PC-3 (cell line): ENCODE measurements at regions not wholly inside any gene's neighbourhood (a gene's known extent, or its start where the extent isn't known, plus 50 kb on each side); places are given as distances from the start of the nearest gene placed in this dataset.

Source experiments
- ATAC-seq: fragments of 200-7000 bp; cut with Tn5 transposase; 2 replicates; pipeline ENCODE4 v1.9.1; 2020; ENCODE audit warnings: mild to moderate bottlenecking, moderate library complexity
- BruUV-seq: library from RNA; stranded (reverse); fragments of 400-500 nt; replicated peaks from 2 replicates; lab custom pipeline; 2021; lab: Mats Ljungman, UMichigan
- CTCF ChIA-PET: fragments of 300-600 bp; sonication (Branson Sonifier 250); formaldehyde crosslinking; loops from one replicate; lab custom pipeline; 2022; ENCODE audit warnings: antibody characterized with exemption; lab: Charles Lee
- POLR2A ChIA-PET: fragments of 300-600 bp; sonication (Branson Sonifier 250); formaldehyde crosslinking; loops from one replicate; lab custom pipeline; 2022; ENCODE audit warnings: antibody characterized with exemption; ENCODE audit not compliant: unreplicated experiment; lab: Charles Lee
- DNase-seq: peaks from one replicate; pipeline ENCODE4 v3.0.0-alpha.2; 2015
- H2AFZ ChIP-seq: fragments of 300-600 bp; sonication (generic); 2 replicates; pipeline ENCODE4 v1.6.0; 2016; ENCODE audit warnings: antibody characterized with exemption, low read length
- H3F3A ChIP-seq: fragments of 300-600 bp; sonication (generic); one replicate; pipeline ENCODE4 v1.6.0; 2017; ENCODE audit warnings: antibody characterized with exemption, low read length, control low read depth, mild to moderate bottlenecking; ENCODE audit not compliant: unreplicated experiment
- H3K27ac ChIP-seq: fragments of 300-600 bp; sonication (generic); 2 replicates; pipeline ENCODE4 v1.5.1; 2016; ENCODE audit warnings: mild to moderate bottlenecking, low read length
- H3K27me3 ChIP-seq: fragments of 300-600 bp; sonication (generic); 2 replicates; pipeline ENCODE4 v1.6.1; 2016; ENCODE audit warnings: low read length, mixed read lengths
- H3K36me3 ChIP-seq: fragments of 300-600 bp; sonication (generic); 2 replicates; pipeline ENCODE4 v1.6.1; 2016; ENCODE audit warnings: low read depth, mixed run types, low read length, mixed read lengths
- H3K4me1 ChIP-seq: fragments of 300-600 bp; sonication (generic); 2 replicates; pipeline ENCODE4 v1.5.1; 2016; ENCODE audit warnings: low read length; ENCODE audit not compliant: insufficient read depth
- H3K4me2 ChIP-seq: fragments of 300-600 bp; sonication (generic); 2 replicates; pipeline ENCODE4 v1.6.0; 2016; ENCODE audit warnings: low read length
- H3K4me3 ChIP-seq: fragments of 300-600 bp; sonication (generic); 2 replicates; pipeline ENCODE4 v1.5.1; 2016; ENCODE audit warnings: mild to moderate bottlenecking, low read length, mixed read lengths
- H3K79me2 ChIP-seq: fragments of 300-600 bp; sonication (generic); 2 replicates; pipeline ENCODE4 v1.6.1; 2017; ENCODE audit warnings: low read length, mixed read lengths
- H3K9ac ChIP-seq: fragments of 300-600 bp; sonication (generic); 2 replicates; pipeline ENCODE4 v1.6.0; 2016; ENCODE audit warnings: mild to moderate bottlenecking, low read length
- H3K9me2 ChIP-seq: fragments of 300-600 bp; sonication (generic); replicated peaks from 2 replicates; pipeline ENCODE4 v1.6.1; 2016; ENCODE audit warnings: mixed run types, low read length, mixed read lengths
- H3K9me3 ChIP-seq: fragments of 300-600 bp; sonication (generic); 2 replicates; pipeline ENCODE4 v1.6.1; 2016; ENCODE audit warnings: low read length, mixed read lengths
- H4K20me1 ChIP-seq: fragments of 300-600 bp; sonication (generic); 2 replicates; pipeline ENCODE4 v1.6.1; 2016; ENCODE audit warnings: low read length, mixed read lengths
- CTCF ChIP-seq: fragments of 300-600 bp; sonication (generic); conservative IDR thresholded peaks from 2 replicates; pipeline ENCODE4 v1.5.1; 2017; ENCODE audit warnings: antibody characterized with exemption, low read depth, mild to moderate bottlenecking, low read length
- EZH2 ChIP-seq: fragments of 300-600 bp; sonication (generic); IDR thresholded peaks from one replicate; pipeline ENCODE4 v1.6.1; 2017; ENCODE audit warnings: antibody characterized with exemption, mild to moderate bottlenecking, low read length; ENCODE audit not compliant: unreplicated experiment
- EZH2phosphoT487 ChIP-seq: fragments of 300-600 bp; sonication (generic); IDR thresholded peaks from 2 replicates; pipeline ENCODE4 v1.6.1; 2018; ENCODE audit warnings: mild to moderate bottlenecking, antibody characterized with exemption, low read length, borderline replicate concordance
- intact Hi-C: fragments of 100-400 bp; cut with micrococcal nuclease; formaldehyde crosslinking; loops from 2 replicates; pipeline ENCODE4 v1.9.0; 2023

GRCh38 chr15:81947548-81947947 lies 98.3 kb downstream of the MEX3B start:
- DNase-seq, result no peak
- CTCF ChIA-PET, result no interaction called here

GRCh38 chr15:81945014-81945615 lies 100.7 kb downstream of the MEX3B start:
- Histone ChIP-seq H3K9me3 (no peaks in the 10 kb centered on the region), H2AFZ (no peak overlapping the region), H3K79me2 (no peaks in the 10 kb centered on the region), H3K9me2 (no peaks in the 10 kb centered on the region), H3K4me3 (no peak overlapping the region), H3K9ac (no peak overlapping the region), H3K4me2 (no peak overlapping the region), H3K36me3 (no peaks in the 10 kb centered on the region), H3K27ac (no peak overlapping the region), H3F3A (no peaks in the 10 kb centered on the region), H3K4me1 (no peaks in the 10 kb centered on the region), H4K20me1 (no peaks in the 10 kb centered on the region), H3K27me3 (no peaks in the 10 kb centered on the region)
- intact Hi-C loops, result no loop called here
- POLR2A ChIA-PET, result no interaction called here
- no TSS peak for BruUV-seq
- CTCF ChIA-PET, result no interaction called here
- TF ChIP-seq CTCF (no peak), EZH2 (no peak), EZH2phosphoT487 (no peak)
- DNase-seq, result no peak
- ATAC-seq, result no peak

More at GRCh38 chr15:81947548-81947947, 98.3 kb downstream of the MEX3B start:
- Histone ChIP-seq H3K4me1 (no peaks in the 10 kb centered on the region), H3K9me2 (no peaks in the 10 kb centered on the region), H3K4me3 (no peak overlapping the region), H2AFZ (no peak overlapping the region), H3F3A (no peaks in the 10 kb centered on the region), H3K9ac (no peak overlapping the region), H3K9me3 (no peaks in the 10 kb centered on the region), H3K27me3 (no peaks in the 10 kb centered on the region), H3K79me2 (no peaks in the 10 kb centered on the region), H3K36me3 (no peaks in the 10 kb centered on the region), H3K4me2 (no peak overlapping the region), H4K20me1 (no peaks in the 10 kb centered on the region), H3K27ac (no peak overlapping the region)
- intact Hi-C loops, result no loop called here
- no peak for ATAC-seq
- no TSS peak for BruUV-seq
- TF ChIP-seq CTCF (no peak), EZH2phosphoT487 (no peak)
- POLR2A ChIA-PET, result no interaction called here

GRCh38 chr15:81942655-81943195 lies 103.1 kb downstream of the MEX3B start:
- no peaks in the 10 kb centered on the region for H4K20me1 ChIP-seq
- H2AFZ ChIP-seq, result no peak overlapping the region
- TF ChIP-seq EZH2phosphoT487 (no peak), CTCF (no peak), EZH2 (no peak)
- H3K36me3 ChIP-seq, result no peaks in the 10 kb centered on the region
- no peaks in the 10 kb centered on the region for H3F3A ChIP-seq
- H3K9ac ChIP-seq, result no peak overlapping the region
- POLR2A ChIA-PET, result no interaction called here
- H3K9me2 ChIP-seq, result no peaks in the 10 kb centered on the region
- no peak overlapping the region for H3K4me3 ChIP-seq
- H3K79me2 ChIP-seq, result no peaks in the 10 kb centered on the region
- intact Hi-C loops, result no loop called here
- H3K27ac ChIP-seq, result no peak overlapping the region
- no peak overlapping the region for H3K4me2 ChIP-seq
- no peak for ATAC-seq
- H3K9me3 ChIP-seq, result no peaks in the 10 kb centered on the region
- no peak for DNase-seq
- no peaks in the 10 kb centered on the region for H3K4me1 ChIP-seq
- CTCF ChIA-PET, result no interaction called here
- no TSS peak for BruUV-seq
- H3K27me3 ChIP-seq, result peaks cover 5% of the 10 kb centered on the region; the same call in 1 of the 2 replicates
